ENCODE measurements at regions not wholly inside any gene's neighbourhood (a gene's known extent, or its start where the extent isn't known, plus 50 kb on each side); places are given as distances from the start of the nearest gene placed in this dataset.

DNA sequence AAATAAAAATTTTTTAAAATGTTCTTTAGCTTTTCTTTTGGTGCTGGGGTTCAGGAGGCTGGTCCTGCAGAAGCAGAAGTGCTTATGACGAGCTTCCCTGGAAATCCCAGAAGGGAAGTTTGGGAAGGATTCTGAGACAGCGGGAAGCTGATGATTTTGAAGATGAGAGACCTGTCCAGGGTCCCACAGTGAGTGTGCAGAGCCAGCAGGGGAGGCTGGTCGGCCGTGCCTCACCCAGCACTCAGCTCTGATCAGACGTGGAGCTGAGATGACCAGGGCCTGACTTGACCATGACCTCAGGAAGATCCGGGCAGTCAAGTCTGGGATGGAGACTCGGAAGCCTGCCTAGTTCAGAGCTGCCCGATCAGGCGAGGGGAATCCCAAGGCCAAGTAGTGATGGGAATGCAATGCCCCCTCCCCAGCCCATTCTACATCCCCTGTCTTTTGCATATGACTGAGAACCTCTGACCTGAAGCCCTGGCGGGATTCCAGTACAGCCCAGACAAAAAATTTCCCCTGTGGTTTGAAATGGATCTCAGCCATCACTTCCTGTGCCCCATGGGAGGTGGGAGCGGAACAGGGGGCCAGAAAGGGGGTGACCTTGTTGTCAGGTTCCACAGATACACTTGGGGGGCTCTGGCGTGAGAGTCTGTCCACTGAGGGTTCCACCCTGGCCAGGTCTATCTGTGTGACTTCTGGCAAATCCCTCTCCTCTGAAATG is 96.8 kb upstream of the RUNX3 start:
- ChIA-PET CTCF (interaction anchor here (1.2 to 1.3 kb wide), 2 partner anchors 10 to 339 kb away, joined by 3 read pairs; no protein-coding TSS in a partner anchor), POLR2A (ENCODE audit: low non-redundant PET) (no interaction called here)
- no peak overlapping the region for H3K27ac ChIP-seq
- DNase-seq (ENCODE audit: low spot score) = no peak
- TF ChIP-seq, protein P1, sequence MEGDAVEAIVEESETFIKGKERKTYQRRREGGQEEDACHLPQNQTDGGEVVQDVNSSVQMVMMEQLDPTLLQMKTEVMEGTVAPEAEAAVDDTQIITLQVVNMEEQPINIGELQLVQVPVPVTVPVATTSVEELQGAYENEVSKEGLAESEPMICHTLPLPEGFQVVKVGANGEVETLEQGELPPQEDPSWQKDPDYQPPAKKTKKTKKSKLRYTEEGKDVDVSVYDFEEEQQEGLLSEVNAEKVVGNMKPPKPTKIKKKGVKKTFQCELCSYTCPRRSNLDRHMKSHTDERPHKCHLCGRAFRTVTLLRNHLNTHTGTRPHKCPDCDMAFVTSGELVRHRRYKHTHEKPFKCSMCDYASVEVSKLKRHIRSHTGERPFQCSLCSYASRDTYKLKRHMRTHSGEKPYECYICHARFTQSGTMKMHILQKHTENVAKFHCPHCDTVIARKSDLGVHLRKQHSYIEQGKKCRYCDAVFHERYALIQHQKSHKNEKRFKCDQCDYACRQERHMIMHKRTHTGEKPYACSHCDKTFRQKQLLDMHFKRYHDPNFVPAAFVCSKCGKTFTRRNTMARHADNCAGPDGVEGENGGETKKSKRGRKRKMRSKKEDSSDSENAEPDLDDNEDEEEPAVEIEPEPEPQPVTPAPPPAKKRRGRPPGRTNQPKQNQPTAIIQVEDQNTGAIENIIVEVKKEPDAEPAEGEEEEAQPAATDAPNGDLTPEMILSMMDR (conservative IDR thresholded peaks at IDR 0.05; ENCODE audit: low read depth) = no peak

DNA sequence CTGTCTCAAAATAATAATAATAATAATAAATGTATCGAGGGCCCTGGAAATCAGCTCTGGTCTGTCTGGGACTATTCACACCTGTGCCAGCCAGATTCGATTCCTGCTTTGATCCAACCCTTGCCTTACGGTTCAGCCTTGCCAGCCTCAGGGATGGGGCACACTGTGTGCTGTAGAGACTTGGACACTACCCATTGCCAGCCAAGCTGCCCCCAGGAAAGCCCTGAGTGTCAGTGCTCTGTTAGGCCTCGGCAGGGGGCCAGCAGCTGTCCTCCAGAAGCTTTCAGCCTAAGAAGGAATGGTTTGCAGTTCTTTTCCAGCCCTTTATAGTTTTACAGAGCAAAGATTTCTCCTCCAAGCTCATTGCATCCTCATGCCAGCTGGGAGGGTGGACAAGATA is 96.2 kb upstream of the RUNX3 start:
- TF ChIP-seq, protein P1 (conservative IDR thresholded peaks at IDR 0.05; ENCODE audit: low read depth) = no peak
- ChIA-PET CTCF (interaction anchor here (1.2 to 1.3 kb wide), 2 partner anchors 11 to 338 kb away, joined by 3 read pairs; no protein-coding TSS in a partner anchor), POLR2A (ENCODE audit: low non-redundant PET) (no interaction called here)
- DNase-seq (ENCODE audit: low spot score) = no peak
- no peak overlapping the region for H3K27ac ChIP-seq

DNA sequence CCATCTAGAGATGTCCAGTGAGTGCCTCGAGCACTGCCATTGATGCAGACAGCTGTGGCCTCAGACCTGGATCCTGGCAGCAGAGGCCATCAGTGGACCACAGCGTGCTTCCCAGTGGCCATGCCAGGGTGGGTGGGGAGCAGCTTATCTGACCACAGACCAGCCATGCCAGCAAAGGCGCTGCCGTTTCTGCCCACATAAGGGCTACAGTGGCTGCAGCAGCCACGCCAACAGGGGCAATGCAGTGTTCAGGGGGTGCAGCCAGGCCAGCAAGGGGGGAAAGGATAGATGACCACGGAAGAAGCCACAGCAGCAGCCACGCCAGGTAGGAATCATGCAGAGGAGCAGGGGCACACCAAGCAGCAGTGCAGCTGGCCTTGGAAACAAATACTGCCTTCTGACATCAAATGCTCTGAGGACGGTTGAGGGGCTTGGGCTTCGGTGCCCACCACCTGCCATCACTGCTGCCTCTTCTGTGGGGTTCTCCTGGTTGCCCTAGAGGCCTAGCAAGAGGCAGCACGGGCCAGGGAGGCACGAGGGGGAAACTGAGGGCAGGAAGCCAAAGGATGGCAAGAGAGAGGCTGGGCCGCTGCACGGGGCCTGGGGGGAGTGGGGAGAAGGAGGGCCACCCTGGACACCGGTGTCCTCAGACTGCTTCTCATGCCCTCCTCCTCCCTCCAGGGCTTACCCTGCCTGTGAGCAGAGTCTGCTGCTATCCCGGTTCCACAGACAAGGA is 94.7 kb upstream of the RUNX3 start:
- H3K27ac ChIP-seq = no peak overlapping the region
- ChIA-PET CTCF (interaction anchor here (0.6 to 0.7 kb wide), 3 partner anchors 13 to 26 kb away, joined by 3 to 5 read pairs (median 3); no protein-coding TSS in a partner anchor), POLR2A (ENCODE audit: low non-redundant PET) (no interaction called here)
- no peak for DNase-seq (ENCODE audit: low spot score)
- TF ChIP-seq, protein P1 (conservative IDR thresholded peaks at IDR 0.05; ENCODE audit: low read depth) = no peak

DNA sequence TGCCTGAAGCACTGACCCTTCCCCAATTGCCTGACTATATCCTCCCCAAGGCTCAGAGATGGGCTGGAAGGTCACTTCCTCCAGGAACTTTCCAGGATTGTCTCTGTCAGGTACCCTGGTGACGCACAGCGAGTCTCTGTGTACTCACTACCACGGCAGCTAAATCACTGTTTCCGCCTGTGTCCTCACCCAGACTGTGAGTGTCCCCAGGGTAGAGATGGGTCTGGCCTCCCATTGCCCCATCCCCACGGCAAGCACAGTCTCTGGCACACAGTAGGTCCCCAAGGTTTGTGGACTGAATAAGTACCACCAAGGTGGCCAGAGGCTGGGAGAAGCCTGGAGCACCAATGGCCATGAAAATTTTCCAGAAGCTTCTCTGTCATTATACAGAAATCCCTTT is 93.8 kb upstream of the RUNX3 start:
- ChIA-PET POLR2A (ENCODE audit: low non-redundant PET) (no interaction called here), CTCF (interaction anchor here (0.6 to 0.7 kb wide), 2 partner anchors 14 to 25 kb away, joined by 3 read pairs; no protein-coding TSS in a partner anchor)
- TF ChIP-seq, protein P1 (conservative IDR thresholded peaks at IDR 0.05; ENCODE audit: low read depth) = no peak
- no peak overlapping the region for H3K27ac ChIP-seq
- no peak for DNase-seq (ENCODE audit: low spot score)

DNA sequence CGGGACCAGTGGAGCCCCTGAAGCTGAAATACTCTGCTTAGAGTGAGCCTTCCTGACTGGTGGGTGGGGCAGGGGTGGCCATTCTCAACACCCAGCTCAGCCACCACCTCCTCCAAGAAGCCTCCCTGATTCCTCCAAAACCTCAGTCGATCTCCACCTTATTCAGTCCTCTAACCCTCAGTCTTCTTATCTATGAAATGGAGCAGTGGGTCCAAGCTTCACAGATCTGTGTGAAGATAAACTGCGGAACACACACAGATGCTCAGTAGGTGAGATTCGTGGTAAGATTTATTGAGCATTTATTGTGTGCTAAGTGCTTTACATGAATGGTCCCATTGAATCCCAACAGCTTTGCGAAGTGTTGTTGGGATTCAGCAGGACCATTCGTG is 93.1 kb upstream of the RUNX3 start:
- peak overlapping the region; percentile 65 for H3K27ac ChIP-seq
- TF ChIP-seq, protein P1 (conservative IDR thresholded peaks at IDR 0.05; ENCODE audit: low read depth) = no peak
- CTCF ChIA-PET = interaction anchor here (0.7 kb wide), 1 partner anchor 89 kb away, joined by 3 read pairs; no protein-coding TSS in a partner anchor
- POLR2A ChIA-PET (ENCODE audit: low non-redundant PET) = no interaction called here
- no peak for DNase-seq (ENCODE audit: low spot score)

DNA sequence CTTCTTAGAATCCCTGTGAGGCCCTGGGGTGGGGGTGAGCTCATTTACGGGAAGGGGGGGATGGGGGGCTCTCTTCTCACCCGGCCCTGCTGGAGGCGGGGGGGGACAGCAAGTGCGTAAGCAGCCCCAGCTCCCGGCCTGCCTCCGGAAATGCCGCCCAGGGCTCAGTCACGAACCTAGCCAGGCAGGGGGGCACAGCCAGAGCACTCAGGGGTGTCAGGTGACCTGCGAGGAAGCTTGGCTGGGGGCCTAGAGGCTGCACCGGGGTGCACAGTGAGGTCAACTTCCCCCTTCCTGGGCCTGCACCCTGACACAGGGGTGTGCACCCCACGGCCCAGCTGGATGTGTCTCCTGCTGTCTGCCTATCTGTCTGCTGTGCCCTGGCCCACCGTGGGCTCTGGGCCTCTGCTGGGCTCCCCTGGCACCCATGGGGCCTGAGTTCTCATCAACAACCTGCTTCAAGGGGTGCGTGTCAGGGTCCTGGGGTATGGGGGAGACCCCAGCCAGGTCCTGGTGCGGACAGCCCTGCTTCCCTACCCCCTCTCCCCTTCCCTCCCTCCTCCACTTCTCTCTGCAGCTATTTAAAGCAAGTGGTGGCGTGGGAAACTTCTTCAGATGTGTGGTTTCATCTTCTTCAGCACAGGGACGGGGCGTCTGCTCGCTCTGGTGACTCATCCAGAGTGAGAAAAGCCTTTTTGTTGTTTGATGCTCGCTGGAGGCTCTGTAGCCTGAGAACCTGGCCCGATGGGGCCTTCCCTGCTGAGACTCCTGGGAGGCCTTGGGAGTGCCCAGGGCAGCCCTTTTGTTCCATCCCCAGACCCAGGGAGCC is 92.5 kb upstream of the RUNX3 start:
- peak overlapping the region; percentile 65 for H3K27ac ChIP-seq
- peak; percentile 52 for DNase-seq (ENCODE audit: low spot score)
- ChIA-PET CTCF (interaction anchor here (0.7 kb wide), 1 partner anchor 89 kb away, joined by 3 read pairs; no protein-coding TSS in a partner anchor), POLR2A (ENCODE audit: low non-redundant PET) (interaction anchor here (0.6 kb wide), 1 partner anchor 1582 kb away, joined by 8 read pairs; no protein-coding TSS in a partner anchor)
- TF ChIP-seq, protein P1 (conservative IDR thresholded peaks at IDR 0.05; ENCODE audit: low read depth) = no peak

Measured in RWPE1 (cell line).